ENCODE measurements at regions not wholly inside any gene's neighbourhood (a gene's known extent, or its start where the extent isn't known, plus 50 kb on each side); places are given as distances from the start of the nearest gene placed in this dataset.

GRCh38 chr1:98047171-98047570 lies 126.3 kb upstream of the DPYD start:
- Histone ChIP-seq H3K79me2 (replicated peaks; ENCODE audit: insufficient read depth, low read length) (peaks cover 38% of the 10 kb centered on the region), H3F3A (ENCODE audit: insufficient read depth, low read length, poor library complexity, severe bottlenecking) (no peaks in the 10 kb centered on the region), H3K4me2 (ENCODE audit: low read length) (peak overlapping the region; percentile 80), H4K20me1 (ENCODE audit: insufficient read depth) (no peaks in the 10 kb centered on the region), H3K36me3 (ENCODE audit: insufficient read depth, low read length) (no peaks in the 10 kb centered on the region), H2AFZ (ENCODE audit: low read depth, low read length) (no peak overlapping the region), H3K4me3 (ENCODE audit: low read length) (peak overlapping the region; percentile 72), H3K27ac (ENCODE audit: low read length) (peak overlapping the region; percentile 86), H3K9me2 (ENCODE audit: insufficient read depth, low read length) (no peaks in the 10 kb centered on the region), H3K27me3 (ENCODE audit: insufficient read depth, low read depth, low read length) (peaks cover 12% of the 10 kb centered on the region), H3K9me3 (ENCODE audit: low read length) (no peaks in the 10 kb centered on the region), H3K9ac (ENCODE audit: low read length) (peak overlapping the region; percentile 77)
- TF ChIP-seq EZH2 (IDR thresholded peaks at IDR 0.05; ENCODE audit: borderline replicate concordance, insufficient read depth, low read length, poor library complexity, severe bottlenecking), result no peak
- no peak for TF ChIP-seq CTCF (IDR thresholded peaks at IDR 0.05; ENCODE audit: poor library complexity, severe bottlenecking)
- TF ChIP-seq REST (IDR thresholded peaks at IDR 0.05; ENCODE audit: borderline replicate concordance), result no peak
- TF ChIP-seq SMC3 (conservative IDR thresholded peaks at IDR 0.05; ENCODE audit: poor library complexity), result no peak
- TF ChIP-seq EP300 (conservative IDR thresholded peaks at IDR 0.05; ENCODE audit: poor library complexity, severe bottlenecking), result no peak
- TF ChIP-seq MXI1 (conservative IDR thresholded peaks at IDR 0.05; ENCODE audit: poor library complexity, severe bottlenecking), result no peak

- Histone ChIP-seq H3K27ac (ENCODE audit: low read length) (peak overlapping the region; percentile 25), H3K79me2 (replicated peaks; ENCODE audit: insufficient read depth, low read length) (peaks cover 41% of the 10 kb centered on the region), H3K9me2 (ENCODE audit: insufficient read depth, low read length) (no peaks in the 10 kb centered on the region), H4K20me1 (ENCODE audit: insufficient read depth) (no peaks in the 10 kb centered on the region), H3K9ac (ENCODE audit: low read length) (peak overlapping the region; percentile 77), H3K4me3 (ENCODE audit: low read length) (peak overlapping the region; percentile 72), H3K4me2 (ENCODE audit: low read length) (peak overlapping the region; percentile 80), H3K27me3 (ENCODE audit: insufficient read depth, low read depth, low read length) (peaks cover 12% of the 10 kb centered on the region), H3F3A (ENCODE audit: insufficient read depth, low read length, poor library complexity, severe bottlenecking) (no peaks in the 10 kb centered on the region), H2AFZ (ENCODE audit: low read depth, low read length) (no peak overlapping the region), H3K36me3 (ENCODE audit: insufficient read depth, low read length) (no peaks in the 10 kb centered on the region), H3K9me3 (ENCODE audit: low read length) (no peaks in the 10 kb centered on the region)
- TF ChIP-seq POLR2AphosphoS5 (IDR thresholded peaks at IDR 0.05), result peak; percentile 73
- TF ChIP-seq SMC3 (conservative IDR thresholded peaks at IDR 0.05; ENCODE audit: poor library complexity), result no peak
- TF ChIP-seq RAD21 (conservative IDR thresholded peaks at IDR 0.05), result peak; percentile 52
- no peak for TF ChIP-seq MXI1 (conservative IDR thresholded peaks at IDR 0.05; ENCODE audit: poor library complexity, severe bottlenecking)
- TF ChIP-seq CTCF (IDR thresholded peaks at IDR 0.05; ENCODE audit: poor library complexity, severe bottlenecking), result no peak
- no peak for TF ChIP-seq EP300 (conservative IDR thresholded peaks at IDR 0.05; ENCODE audit: poor library complexity, severe bottlenecking)
- TF ChIP-seq REST (IDR thresholded peaks at IDR 0.05; ENCODE audit: borderline replicate concordance), result no peak
- no peak for TF ChIP-seq TAF1 (IDR thresholded peaks at IDR 0.05; ENCODE audit: low read depth)
- TF ChIP-seq EZH2 (IDR thresholded peaks at IDR 0.05; ENCODE audit: borderline replicate concordance, insufficient read depth, low read length, poor library complexity, severe bottlenecking), result no peak
These were observed 125.2 kb upstream of the DPYD start for GRCh38 chr1:98045767-98046641.
